Fibroblast of gingiva (primary cell): ENCODE measurements at regions not wholly inside any gene's neighbourhood (a gene's known extent, or its start where the extent isn't known, plus 50 kb on each side); places are given as distances from the start of the nearest gene placed in this dataset.
"Not testable (repeated sequence)": the region's sequence is repeated elsewhere in the genome, so short reads cannot be mapped to it uniquely, and the experiment has no call there.

Experiments used
- DNase-seq: peaks from one replicate; pipeline ENCODE4 v3.0.0-alpha.2; 2011; ENCODE audit warnings: low read depth

GRCh38 chr12:112711026-112711425 lies 80.5 kb upstream of the RPH3A start:
- no peak for DNase-seq

GRCh38 chr12:112711507-112711906 lies 80.0 kb upstream of the RPH3A start:
- no peak for DNase-seq

GRCh38 chr12:112712751-112713150 lies 78.8 kb upstream of the RPH3A start:
- DNase-seq = not testable (repeated sequence)

GRCh38 chr12:112713471-112713870 lies 78.1 kb upstream of the RPH3A start:
- no peak for DNase-seq

- no peak for DNase-seq
Observed at GRCh38 chr12:112714166-112714710, 77.3 kb upstream of the RPH3A start.

DNA sequence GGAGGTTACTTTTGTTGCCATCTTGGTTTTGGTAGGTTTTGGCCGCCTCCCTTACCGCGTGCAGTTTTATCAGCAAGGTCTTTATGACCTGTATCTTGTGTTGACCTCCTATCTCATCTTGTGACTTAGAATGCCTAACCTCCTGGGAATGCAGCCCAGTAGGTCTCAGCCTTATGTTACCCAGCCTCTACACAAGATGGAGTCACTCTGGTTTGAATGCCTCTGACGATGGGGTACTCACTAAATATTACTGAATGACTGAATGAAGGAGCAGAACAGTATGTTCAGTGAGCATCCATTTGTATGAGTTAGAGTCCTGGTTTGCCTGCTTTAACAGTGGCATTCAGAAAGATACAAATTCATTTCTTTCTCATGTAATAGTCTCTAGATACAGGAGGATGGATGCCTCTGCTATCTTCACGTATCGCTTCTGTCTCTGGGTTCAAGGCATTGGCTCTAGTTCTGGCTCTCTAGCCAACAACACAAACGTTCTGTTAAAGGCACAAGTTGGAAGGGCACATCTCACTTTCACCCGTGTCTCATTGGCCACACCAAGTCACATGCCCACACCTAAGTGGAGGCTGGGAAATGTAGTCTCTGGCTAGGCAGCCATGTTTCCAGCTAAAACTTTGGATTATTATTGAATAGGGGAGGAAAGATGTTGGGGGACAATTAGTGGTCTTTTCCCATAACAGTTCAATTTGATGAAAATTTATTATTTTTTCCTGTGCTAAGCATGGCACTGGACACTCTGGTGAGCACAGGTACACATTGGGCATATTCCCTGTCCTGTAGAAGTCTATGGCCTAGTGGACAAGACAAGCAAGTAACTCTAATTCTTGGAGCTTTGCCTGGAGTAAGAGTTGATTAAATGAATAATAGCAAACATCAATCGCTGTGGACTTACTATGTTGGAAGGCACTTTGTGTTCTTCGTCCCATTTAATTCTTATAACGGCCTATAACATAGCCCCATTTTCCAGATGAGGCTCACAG lies 75.2 kb upstream of the RPH3A start:
- no peak for DNase-seq

DNA sequence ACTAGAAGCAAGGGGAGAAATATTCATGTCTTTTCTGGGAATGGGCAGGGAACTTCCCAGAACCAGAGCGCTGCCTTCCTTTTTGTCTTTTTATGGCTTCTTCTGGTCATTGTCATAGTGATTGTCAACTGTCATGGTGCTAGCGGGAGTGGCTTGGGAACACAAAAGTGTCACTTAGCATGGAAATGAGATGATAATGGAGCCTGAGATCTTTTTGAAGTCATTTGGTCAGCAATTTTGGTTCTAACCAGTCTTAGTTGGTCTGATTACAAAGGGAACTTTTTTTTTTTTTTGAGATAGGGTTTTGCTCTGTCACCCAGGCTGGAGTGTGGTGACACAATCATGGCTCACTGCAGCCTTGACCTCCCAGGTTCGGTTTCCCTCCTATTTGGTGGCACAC lies 62.7 kb upstream of the RPH3A start:
- no peak for DNase-seq

GRCh38 chr12:112734859-112735695 lies 56.5 kb upstream of the RPH3A start:
- DNase-seq = no peak

DNA sequence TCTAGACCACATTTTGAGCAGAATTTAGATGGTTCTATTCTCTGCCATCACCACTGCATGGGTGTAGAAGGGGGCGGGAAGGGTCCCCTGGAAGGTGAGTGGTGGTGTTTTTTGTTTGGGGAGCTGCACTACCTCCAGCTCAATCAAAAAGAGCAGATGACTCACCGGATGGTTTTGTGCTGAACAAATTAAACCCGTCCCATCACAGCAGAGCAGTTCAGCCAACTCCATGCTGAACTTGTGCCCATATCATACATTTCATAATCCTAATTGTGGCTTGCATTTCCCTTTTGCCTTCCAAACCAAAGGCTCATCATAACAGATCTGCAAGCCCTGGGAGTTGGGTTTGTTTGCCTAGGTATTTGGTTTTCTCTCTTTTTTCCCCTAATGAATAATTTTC lies 53.0 kb upstream of the RPH3A start:
- peak; percentile 53 for DNase-seq

- DNase-seq = no peak
Observed at GRCh38 chr12:112740387-112740934, 51.1 kb upstream of the RPH3A start.

- DNase-seq = no peak
Observed at GRCh38 chr12:112741106-112741505, 50.4 kb upstream of the RPH3A start.
